Smooth muscle cell (in vitro differentiated cells): ENCODE measurements at regions not wholly inside any gene's neighbourhood (a gene's known extent, or its start where the extent isn't known, plus 50 kb on each side); places are given as distances from the start of the nearest gene placed in this dataset.

Source experiments
- DNase-seq: peaks from one replicate; lab custom pipeline; 2025; ENCODE audit not compliant: unreplicated experiment; lab: John Stamatoyannopoulos, UW
- H2AFZ ChIP-seq: fragments of 200-600 bp; sonication (generic); 2 replicates; pipeline ENCODE4 v1.6.0; 2016; ENCODE audit warnings: antibody characterized with exemption, low read depth, mild to moderate bottlenecking
- H3F3A ChIP-seq: fragments of 200-600 bp; sonication (generic); 2 replicates; pipeline ENCODE4 v1.6.0; 2017; ENCODE audit warnings: antibody characterized with exemption, low read depth
- H3K27ac ChIP-seq: fragments of 200-600 bp; sonication (generic); 2 replicates; pipeline ENCODE4 v1.5.1; 2016; ENCODE audit warnings: low read depth, mild to moderate bottlenecking
- H3K27me3 ChIP-seq: fragments of 200-600 bp; sonication (generic); 2 replicates; pipeline ENCODE4 v1.6.1; 2016; ENCODE audit warnings: low read depth, mild to moderate bottlenecking
- H3K36me3 ChIP-seq: fragments of 200-600 bp; sonication (generic); 2 replicates; pipeline ENCODE4 v1.5.1; 2016; ENCODE audit warnings: low read depth
- H3K4me1 ChIP-seq: fragments of 200-600 bp; sonication (generic); 2 replicates; pipeline ENCODE4 v1.5.1; 2016; ENCODE audit warnings: low read depth
- H3K4me2 ChIP-seq: fragments of 200-600 bp; sonication (generic); 2 replicates; pipeline ENCODE4 v1.6.0; 2016; ENCODE audit warnings: mild to moderate bottlenecking
- H3K4me3 ChIP-seq: fragments of 200-600 bp; sonication (generic); 2 replicates; pipeline ENCODE4 v1.5.1; 2016; ENCODE audit warnings: mild to moderate bottlenecking
- H3K79me2 ChIP-seq: fragments of 200-600 bp; sonication (generic); 2 replicates; pipeline ENCODE4 v1.6.0; 2016; ENCODE audit warnings: low read depth, mild to moderate bottlenecking
- H3K9ac ChIP-seq: fragments of 200-600 bp; sonication (generic); 2 replicates; pipeline ENCODE4 v1.6.0; 2016; ENCODE audit warnings: low read depth
- H3K9me3 ChIP-seq: fragments of 200-600 bp; sonication (generic); replicated peaks from 2 replicates; pipeline ENCODE4 v1.5.1; 2016; ENCODE audit warnings: low read depth
- H4K20me1 ChIP-seq: fragments of 200-600 bp; sonication (generic); 2 replicates; pipeline ENCODE4 v1.6.0; 2016; ENCODE audit warnings: low read depth
- CTCF ChIP-seq: fragments of 200-600 bp; sonication (generic); IDR thresholded peaks from 2 replicates; pipeline ENCODE4 v1.5.1; 2017; ENCODE audit warnings: borderline replicate concordance, mild to moderate bottlenecking, antibody characterized with exemption; ENCODE audit not compliant: insufficient read depth, poor library complexity, severe bottlenecking
- WGBS: methylation state at CpG from one replicate; pipeline ENCODE4 v1.1.7; 2016; ENCODE audit warnings: low lambda C conversion rate; 5-methylcytosine and 5-hydroxymethylcytosine counted together

- no peaks in the 10 kb centered on the region for H3K9me3 ChIP-seq
- H2AFZ ChIP-seq = no peak overlapping the region
- TF ChIP-seq CTCF = no peak
- no peak overlapping the region for H3K27ac ChIP-seq
- no peak for DNase-seq
- no peaks in the 10 kb centered on the region for H3F3A ChIP-seq
- H3K36me3 ChIP-seq = no peaks in the 10 kb centered on the region
- H3K4me1 ChIP-seq = no peaks in the 10 kb centered on the region
- no peak overlapping the region for H3K9ac ChIP-seq
- no peak overlapping the region for H3K4me3 ChIP-seq
- 82% methylated on average over 4 of the region's 4 CpGs for WGBS
- no peak overlapping the region for H3K4me2 ChIP-seq
- H3K79me2 ChIP-seq = no peaks in the 10 kb centered on the region
- no peaks in the 10 kb centered on the region for H3K27me3 ChIP-seq
- H4K20me1 ChIP-seq = no peaks in the 10 kb centered on the region
Measured at GRCh38 chr20:22088882-22089281, 383.4 kb downstream of the PAX1 start.

DNA sequence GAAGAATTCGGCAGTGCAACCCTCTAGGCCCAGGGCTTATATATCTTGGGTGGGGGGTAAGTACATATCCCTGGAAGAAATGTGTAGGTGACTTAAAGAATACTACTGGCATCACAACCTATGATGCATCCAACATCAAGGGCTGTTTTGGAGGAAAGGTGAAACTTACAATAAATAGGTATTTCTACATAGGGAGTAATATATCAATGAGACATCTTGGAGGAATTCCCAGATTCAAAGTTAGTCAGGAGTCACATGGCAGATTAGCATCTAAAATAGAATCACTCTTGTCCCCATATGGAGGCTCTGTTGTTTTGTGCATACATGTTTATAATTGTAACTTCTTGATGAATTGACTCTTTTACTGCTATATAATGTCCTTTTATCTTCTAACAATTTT is 375.5 kb downstream of the PAX1 start:
- Histone ChIP-seq H3K9ac (no peak overlapping the region), H3K4me2 (no peak overlapping the region), H3K27ac (no peak overlapping the region), H3K4me3 (no peak overlapping the region), H3K79me2 (no peaks in the 10 kb centered on the region), H4K20me1 (no peaks in the 10 kb centered on the region), H3K4me1 (no peaks in the 10 kb centered on the region), H3K36me3 (no peaks in the 10 kb centered on the region), H3F3A (no peaks in the 10 kb centered on the region), H3K27me3 (no peaks in the 10 kb centered on the region), H2AFZ (no peak overlapping the region), H3K9me3 (no peaks in the 10 kb centered on the region)
- WGBS = 0% methylated on average over 1 of the region's 1 CpG
- DNase-seq = no peak
- TF ChIP-seq CTCF = no peak

DNA sequence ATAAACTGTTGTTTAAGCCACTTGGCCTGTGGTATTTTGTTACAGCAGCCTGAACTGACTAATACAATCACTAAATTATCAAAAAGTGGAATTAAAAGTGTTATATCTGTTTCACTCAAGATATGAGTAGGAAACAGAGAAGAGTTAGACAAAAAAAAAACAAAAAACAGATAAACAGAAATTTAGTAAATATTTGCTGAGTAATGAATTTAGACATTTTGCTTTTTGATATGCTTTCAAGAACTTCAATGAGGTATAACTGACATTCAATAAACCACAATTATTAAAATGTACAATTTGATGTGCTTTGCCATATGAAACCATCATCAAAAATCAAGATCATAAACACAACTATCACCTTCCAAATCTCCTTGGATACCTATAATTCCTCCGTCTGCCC is 369.2 kb downstream of the PAX1 start:
- no peak overlapping the region for H3K9ac ChIP-seq
- H3K27me3 ChIP-seq = no peaks in the 10 kb centered on the region
- no peak for TF ChIP-seq CTCF
- no peak for DNase-seq
- no peak overlapping the region for H2AFZ ChIP-seq
- no peaks in the 10 kb centered on the region for H3K79me2 ChIP-seq
- no peaks in the 10 kb centered on the region for H3K9me3 ChIP-seq
- no peaks in the 10 kb centered on the region for H3F3A ChIP-seq
- H3K4me1 ChIP-seq = no peaks in the 10 kb centered on the region
- H3K4me2 ChIP-seq = no peak overlapping the region
- WGBS = 78% methylated on average over 1 of the region's 1 CpG
- H3K27ac ChIP-seq = no peak overlapping the region
- no peaks in the 10 kb centered on the region for H3K36me3 ChIP-seq
- no peaks in the 10 kb centered on the region for H4K20me1 ChIP-seq
- H3K4me3 ChIP-seq = no peak overlapping the region

DNA sequence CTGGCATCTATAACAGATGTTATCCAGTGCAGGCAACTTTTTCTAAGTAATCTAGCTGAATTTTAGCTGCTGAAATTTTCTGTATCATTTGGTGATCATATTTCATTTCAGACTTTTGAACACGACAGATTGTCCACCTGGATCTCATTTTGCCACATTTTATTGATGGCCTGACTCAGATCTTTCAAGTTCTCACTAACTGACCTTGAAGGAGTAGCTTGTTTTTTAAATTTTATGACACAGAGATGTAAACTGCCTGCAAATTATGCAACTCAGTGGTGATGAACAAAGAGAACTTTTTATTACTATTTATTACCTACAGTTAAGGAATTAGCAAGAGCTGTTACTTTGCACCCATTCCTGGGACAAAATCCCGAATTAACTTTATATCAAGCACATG is 366.4 kb downstream of the PAX1 start:
- H4K20me1 ChIP-seq = no peaks in the 10 kb centered on the region
- no peak overlapping the region for H3K27ac ChIP-seq
- no peak overlapping the region for H3K4me3 ChIP-seq
- H3K79me2 ChIP-seq = no peaks in the 10 kb centered on the region
- no peak overlapping the region for H3K4me2 ChIP-seq
- no peaks in the 10 kb centered on the region for H3K27me3 ChIP-seq
- no peak for DNase-seq
- H3K9me3 ChIP-seq = no peaks in the 10 kb centered on the region
- H3F3A ChIP-seq = no peaks in the 10 kb centered on the region
- no peaks in the 10 kb centered on the region for H3K4me1 ChIP-seq
- no peaks in the 10 kb centered on the region for H3K36me3 ChIP-seq
- no peak overlapping the region for H3K9ac ChIP-seq
- no peak for TF ChIP-seq CTCF
- H2AFZ ChIP-seq = no peak overlapping the region
- WGBS = 88% methylated on average over 2 of the region's 2 CpGs
